HG02840 (cell line): ENCODE measurements at regions not wholly inside any gene's neighbourhood (a gene's known extent, or its start where the extent isn't known, plus 50 kb on each side); places are given as distances from the start of the nearest gene placed in this dataset.

Experiments used
- ATAC-seq: cut with Tn5 transposase; IDR thresholded peaks from one replicate; pipeline ENCODE4 v1.9.1; 2021; ENCODE audit warnings: mild to moderate bottlenecking, moderate library complexity, moderate number of reproducible peaks; ENCODE audit not compliant: unreplicated experiment, low FRiP score

- ATAC-seq, result no peak
Observed at GRCh38 chr9:26744191-26744965, 148.2 kb downstream of the CAAP1 start.

- no peak for ATAC-seq
Observed at GRCh38 chr9:26742828-26743476, 149.7 kb downstream of the CAAP1 start.

- ATAC-seq, result no peak
Observed at GRCh38 chr9:26735160-26735559, 157.4 kb downstream of the CAAP1 start.

GRCh38 chr9:26729187-26729586, 163.4 kb downstream of the CAAP1 start:
- no peak for ATAC-seq

- ATAC-seq, result no peak
Observed at GRCh38 chr9:26727471-26727870, 165.1 kb downstream of the CAAP1 start.

- ATAC-seq, result no peak
Observed at GRCh38 chr9:26725573-26725972, 167.0 kb downstream of the CAAP1 start.

GRCh38 chr9:26723486-26723885, 169.1 kb downstream of the CAAP1 start:
- no peak for ATAC-seq

GRCh38 chr9:26722755-26723154, 169.8 kb downstream of the CAAP1 start:
- ATAC-seq, result no peak

- no peak for ATAC-seq
Observed at GRCh38 chr9:26710008-26710407, 182.6 kb downstream of the CAAP1 start.

- ATAC-seq, result no peak
Observed at GRCh38 chr9:26706223-26706622, 186.4 kb downstream of the CAAP1 start.

- no peak for ATAC-seq
Observed at GRCh38 chr9:26695298-26695622, 197.3 kb downstream of the CAAP1 start.

- no peak for ATAC-seq
Observed at GRCh38 chr9:26694381-26695297, 198.0 kb downstream of the CAAP1 start.

- no peak for ATAC-seq
Observed at GRCh38 chr9:26689041-26689440, 203.6 kb downstream of the CAAP1 start.

GRCh38 chr9:26687421-26687820, 205.2 kb downstream of the CAAP1 start:
- ATAC-seq, result no peak

GRCh38 chr9:26685818-26686217, 206.8 kb downstream of the CAAP1 start:
- ATAC-seq, result no peak

GRCh38 chr9:26684029-26684428, 208.6 kb downstream of the CAAP1 start:
- ATAC-seq, result no peak

GRCh38 chr9:26682796-26683496, 209.7 kb downstream of the CAAP1 start:
- ATAC-seq, result no peak

- ATAC-seq, result no peak
Observed at GRCh38 chr9:26682041-26682440, 210.6 kb downstream of the CAAP1 start.

- ATAC-seq, result no peak
Observed at GRCh38 chr9:26677965-26678706, 214.5 kb downstream of the CAAP1 start.

- no peak for ATAC-seq
Observed at GRCh38 chr9:26675035-26675434, 217.6 kb downstream of the CAAP1 start.
